ENCODE measurements at regions not wholly inside any gene's neighbourhood (a gene's known extent, or its start where the extent isn't known, plus 50 kb on each side); places are given as distances from the start of the nearest gene placed in this dataset.

DNA sequence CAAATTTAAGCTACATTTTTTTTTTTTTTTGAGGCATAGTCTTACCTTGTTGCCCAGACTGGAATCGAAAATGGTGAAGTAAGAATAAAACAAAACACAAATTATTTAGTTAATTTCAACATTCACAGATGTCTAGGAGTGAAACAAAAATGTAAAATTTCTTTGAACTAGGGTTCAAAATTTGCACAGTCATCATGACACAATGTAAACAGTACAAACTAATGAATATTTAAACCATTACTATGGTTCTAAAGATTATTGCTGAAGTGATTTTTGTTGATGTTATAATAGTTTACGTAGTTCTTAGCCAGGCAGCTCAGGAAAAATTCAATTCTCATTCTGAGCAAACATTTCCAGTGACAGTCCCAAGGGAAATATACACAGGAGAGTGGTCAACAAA is 633.1 kb downstream of the GRXCR1 start:
- ATAC-seq (ENCODE audit: low read depth), result no peak
- Histone ChIP-seq H3K36me3 (ENCODE audit: low read depth) (no peaks in the 10 kb centered on the region), H3K4me3 (ENCODE audit: severe bottlenecking) (no peak overlapping the region), H3K27ac (ENCODE audit: poor library complexity, severe bottlenecking) (no peak overlapping the region), H3K9me3 (ENCODE audit: severe bottlenecking) (no peaks in the 10 kb centered on the region), H3K27me3 (ENCODE audit: insufficient read depth, poor library complexity, severe bottlenecking) (no peaks in the 10 kb centered on the region), H3K4me1 (ENCODE audit: insufficient read depth, poor library complexity, severe bottlenecking) (no peaks in the 10 kb centered on the region)
- TF ChIP-seq, protein P1, sequence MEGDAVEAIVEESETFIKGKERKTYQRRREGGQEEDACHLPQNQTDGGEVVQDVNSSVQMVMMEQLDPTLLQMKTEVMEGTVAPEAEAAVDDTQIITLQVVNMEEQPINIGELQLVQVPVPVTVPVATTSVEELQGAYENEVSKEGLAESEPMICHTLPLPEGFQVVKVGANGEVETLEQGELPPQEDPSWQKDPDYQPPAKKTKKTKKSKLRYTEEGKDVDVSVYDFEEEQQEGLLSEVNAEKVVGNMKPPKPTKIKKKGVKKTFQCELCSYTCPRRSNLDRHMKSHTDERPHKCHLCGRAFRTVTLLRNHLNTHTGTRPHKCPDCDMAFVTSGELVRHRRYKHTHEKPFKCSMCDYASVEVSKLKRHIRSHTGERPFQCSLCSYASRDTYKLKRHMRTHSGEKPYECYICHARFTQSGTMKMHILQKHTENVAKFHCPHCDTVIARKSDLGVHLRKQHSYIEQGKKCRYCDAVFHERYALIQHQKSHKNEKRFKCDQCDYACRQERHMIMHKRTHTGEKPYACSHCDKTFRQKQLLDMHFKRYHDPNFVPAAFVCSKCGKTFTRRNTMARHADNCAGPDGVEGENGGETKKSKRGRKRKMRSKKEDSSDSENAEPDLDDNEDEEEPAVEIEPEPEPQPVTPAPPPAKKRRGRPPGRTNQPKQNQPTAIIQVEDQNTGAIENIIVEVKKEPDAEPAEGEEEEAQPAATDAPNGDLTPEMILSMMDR (IDR thresholded peaks at IDR 0.05; ENCODE audit: poor library complexity, severe bottlenecking), result no peak
- no peak for DNase-seq (ENCODE audit: low spot score)

DNA sequence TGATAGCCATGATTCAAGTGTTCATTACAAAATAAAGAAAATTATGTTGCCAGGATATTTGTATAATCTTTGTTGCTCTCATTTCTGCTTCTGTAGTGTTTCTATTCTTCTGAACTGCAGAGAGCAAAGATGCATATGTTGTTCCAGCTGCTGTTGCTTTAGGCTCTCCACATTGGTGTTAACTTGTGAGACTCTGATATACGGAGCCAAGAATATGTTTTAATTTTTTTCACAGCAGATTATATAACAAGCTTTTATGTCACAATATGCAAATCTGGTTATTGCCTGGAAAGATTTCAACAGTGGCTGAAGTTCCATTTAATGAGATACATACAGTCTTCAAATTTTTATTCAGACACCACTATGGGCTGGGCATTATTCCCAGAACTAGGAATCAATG is 655.0 kb downstream of the GRXCR1 start:
- DNase-seq (ENCODE audit: low spot score) (no peak), ATAC-seq (ENCODE audit: low read depth) (no peak)
- Histone ChIP-seq H3K27me3 (ENCODE audit: insufficient read depth, poor library complexity, severe bottlenecking) (no peaks in the 10 kb centered on the region), H3K36me3 (ENCODE audit: low read depth) (no peaks in the 10 kb centered on the region), H3K9me3 (ENCODE audit: severe bottlenecking) (no peaks in the 10 kb centered on the region), H3K27ac (ENCODE audit: poor library complexity, severe bottlenecking) (no peak overlapping the region), H3K4me1 (ENCODE audit: insufficient read depth, poor library complexity, severe bottlenecking) (no peaks in the 10 kb centered on the region), H3K4me3 (ENCODE audit: severe bottlenecking) (no peak overlapping the region)
- TF ChIP-seq, protein P1 (IDR thresholded peaks at IDR 0.05; ENCODE audit: poor library complexity, severe bottlenecking), result no peak

DNA sequence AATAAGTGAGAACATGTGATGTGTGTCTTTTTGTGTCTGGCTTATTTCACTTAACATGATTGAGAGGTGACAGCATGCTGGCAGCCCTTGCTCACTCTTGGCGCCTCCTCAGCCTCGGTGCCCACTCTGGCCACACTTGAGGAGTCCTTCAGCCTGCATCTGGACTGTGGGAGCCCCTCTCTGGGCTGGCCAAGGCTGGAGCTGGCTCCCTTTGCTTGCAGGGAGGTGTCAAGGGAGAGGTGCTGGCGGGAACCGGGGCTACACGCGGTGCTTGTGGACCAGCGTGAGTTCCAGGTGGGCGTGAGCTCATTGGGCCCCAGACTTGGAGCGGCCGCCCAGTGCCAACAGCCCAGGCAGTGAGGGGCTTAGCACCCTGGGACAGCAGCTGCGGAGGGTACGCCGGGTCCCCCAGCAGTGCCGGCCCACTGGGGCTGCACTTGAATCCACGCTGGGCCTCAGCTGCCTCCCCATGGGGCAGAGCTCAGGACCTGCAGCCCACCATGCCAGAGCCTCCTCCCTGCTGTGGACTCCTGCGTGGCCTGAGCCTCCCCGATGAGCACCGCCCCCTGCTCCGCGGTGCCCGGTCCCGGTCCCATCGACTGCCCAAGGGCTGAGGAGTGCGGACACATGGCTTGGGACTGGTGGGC is 658.6 kb downstream of the GRXCR1 start:
- ATAC-seq (ENCODE audit: low read depth) (no peak), DNase-seq (ENCODE audit: low spot score) (peak; percentile 39)
- no peaks in the 10 kb centered on the region for H3K36me3 ChIP-seq (ENCODE audit: low read depth)
- no peak overlapping the region for H3K27ac ChIP-seq (ENCODE audit: poor library complexity, severe bottlenecking)
- no peak overlapping the region for H3K4me3 ChIP-seq (ENCODE audit: severe bottlenecking)
- peaks cover 3% of the 10 kb centered on the region for H3K9me3 ChIP-seq (ENCODE audit: severe bottlenecking)
- H3K4me1 ChIP-seq (ENCODE audit: insufficient read depth, poor library complexity, severe bottlenecking), result no peaks in the 10 kb centered on the region
- TF ChIP-seq, protein P1 (IDR thresholded peaks at IDR 0.05; ENCODE audit: poor library complexity, severe bottlenecking), result no peak
- H3K27me3 ChIP-seq (ENCODE audit: insufficient read depth, poor library complexity, severe bottlenecking), result no peaks in the 10 kb centered on the region

DNA sequence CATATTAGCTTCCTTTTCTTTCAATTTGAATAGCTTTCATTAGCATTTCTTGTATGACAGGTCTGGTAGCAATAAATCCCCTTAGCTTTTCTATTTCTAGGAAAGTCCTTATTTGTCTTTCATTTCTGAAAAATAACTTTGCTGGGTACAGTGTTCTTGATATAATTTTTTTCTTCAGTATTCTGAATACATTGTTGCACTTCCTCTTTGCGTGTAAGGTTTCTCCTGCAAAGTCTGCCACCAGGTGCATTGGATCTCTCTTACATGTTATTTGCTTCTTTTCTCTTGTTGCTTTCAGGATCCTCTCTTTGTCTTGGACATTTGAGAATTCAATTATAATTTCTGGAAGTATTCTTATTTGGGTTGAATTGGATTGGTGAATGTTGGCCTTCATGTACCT is 663.7 kb downstream of the GRXCR1 start:
- TF ChIP-seq, protein P1 (IDR thresholded peaks at IDR 0.05; ENCODE audit: poor library complexity, severe bottlenecking), result no peak
- H3K27ac ChIP-seq (ENCODE audit: poor library complexity, severe bottlenecking), result no peak overlapping the region
- ATAC-seq (ENCODE audit: low read depth), result no peak

DNA sequence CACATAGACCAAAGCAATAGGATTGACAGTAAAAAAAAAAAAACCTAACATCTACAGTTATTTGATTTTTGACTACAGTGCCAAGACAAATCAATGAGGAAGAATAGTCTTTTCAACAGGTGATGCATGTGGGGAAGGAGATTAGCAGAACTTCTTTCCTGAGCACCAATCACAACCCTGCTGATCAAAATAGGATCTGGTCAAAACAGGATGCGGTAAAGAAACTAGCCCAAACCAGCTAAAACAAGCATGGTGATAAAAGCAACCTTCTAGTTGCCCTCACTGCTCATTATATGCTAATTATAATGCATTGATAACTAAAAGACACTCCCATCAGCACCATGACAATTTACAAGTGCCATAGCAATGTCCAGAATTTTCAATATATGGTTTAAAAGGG is 667.5 kb downstream of the GRXCR1 start:
- DNase-seq (ENCODE audit: low spot score) (no peak), ATAC-seq (ENCODE audit: low read depth) (no peak)
- Histone ChIP-seq H3K36me3 (ENCODE audit: low read depth) (no peaks in the 10 kb centered on the region), H3K9me3 (ENCODE audit: severe bottlenecking) (peaks cover 3% of the 10 kb centered on the region), H3K27me3 (ENCODE audit: insufficient read depth, poor library complexity, severe bottlenecking) (no peaks in the 10 kb centered on the region), H3K27ac (ENCODE audit: poor library complexity, severe bottlenecking) (no peak overlapping the region), H3K4me3 (ENCODE audit: severe bottlenecking) (no peak overlapping the region), H3K4me1 (ENCODE audit: insufficient read depth, poor library complexity, severe bottlenecking) (no peaks in the 10 kb centered on the region)
- TF ChIP-seq, protein P1 (IDR thresholded peaks at IDR 0.05; ENCODE audit: poor library complexity, severe bottlenecking), result no peak

More for the DNA sequence above, 663.7 kb downstream of the GRXCR1 start:
- Histone ChIP-seq H3K4me1 (ENCODE audit: insufficient read depth, poor library complexity, severe bottlenecking) (no peaks in the 10 kb centered on the region), H3K9me3 (ENCODE audit: severe bottlenecking) (peaks cover 3% of the 10 kb centered on the region), H3K36me3 (ENCODE audit: low read depth) (no peaks in the 10 kb centered on the region), H3K4me3 (ENCODE audit: severe bottlenecking) (no peak overlapping the region), H3K27me3 (ENCODE audit: insufficient read depth, poor library complexity, severe bottlenecking) (no peaks in the 10 kb centered on the region)
- no peak for DNase-seq (ENCODE audit: low spot score)
